H7 (cell line): ENCODE measurements at regions not wholly inside any gene's neighbourhood (a gene's known extent, or its start where the extent isn't known, plus 50 kb on each side); places are given as distances from the start of the nearest gene placed in this dataset.

Experiments used
- DNase-seq: peaks from one replicate; pipeline ENCODE4 v3.0.0; 2012
- H3K27me3 ChIP-seq: 2 replicates; pipeline ENCODE4 v1.6.0; 2011; ENCODE audit warnings: mild to moderate bottlenecking, low read length; ENCODE audit not compliant: control insufficient read depth, insufficient read depth
- H3K36me3 ChIP-seq: replicated peaks from 2 replicates; pipeline ENCODE4 v1.5.1; 2011; ENCODE audit warnings: low read length; ENCODE audit not compliant: control insufficient read depth, insufficient read depth
- H3K4me3 ChIP-seq: 2 replicates; pipeline ENCODE4 v1.5.1; 2011; ENCODE audit warnings: low read depth, mild to moderate bottlenecking, control low read depth, low read length, moderate library complexity; ENCODE audit not compliant: insufficient read depth

- Histone ChIP-seq H3K4me3 (no peak overlapping the region), H3K36me3 (no peaks in the 10 kb centered on the region), H3K27me3 (no peaks in the 10 kb centered on the region)
- no peak for DNase-seq
These were observed 440.7 kb downstream of the MTX2 start for GRCh38 chr2:176709991-176710390.

- Histone ChIP-seq H3K27me3 (no peaks in the 10 kb centered on the region), H3K4me3 (no peak overlapping the region), H3K36me3 (no peaks in the 10 kb centered on the region)
- no peak for DNase-seq
These were observed 441.5 kb downstream of the MTX2 start for GRCh38 chr2:176710657-176711186.

- Histone ChIP-seq H3K36me3 (no peaks in the 10 kb centered on the region), H3K27me3 (no peaks in the 10 kb centered on the region), H3K4me3 (no peak overlapping the region)
- DNase-seq = no peak
These were observed 456.8 kb downstream of the MTX2 start for GRCh38 chr2:176725873-176726645.

- Histone ChIP-seq H3K27me3 (no peaks in the 10 kb centered on the region), H3K4me3 (no peak overlapping the region)
- DNase-seq = no peak
These were observed 458.5 kb downstream of the MTX2 start for GRCh38 chr2:176727696-176728095.

GRCh38 chr2:176729706-176730569, 460.7 kb downstream of the MTX2 start:
- Histone ChIP-seq H3K4me3 (no peak overlapping the region), H3K27me3 (no peaks in the 10 kb centered on the region), H3K36me3 (no peaks in the 10 kb centered on the region)
- no peak for DNase-seq

More at GRCh38 chr2:176727696-176728095, 458.5 kb downstream of the MTX2 start:
- H3K36me3 ChIP-seq = no peaks in the 10 kb centered on the region

- Histone ChIP-seq H3K27me3 (no peaks in the 10 kb centered on the region), H3K36me3 (no peaks in the 10 kb centered on the region), H3K4me3 (no peak overlapping the region)
- no peak for DNase-seq
These were observed 463.5 kb downstream of the MTX2 start for GRCh38 chr2:176732780-176733179.

GRCh38 chr2:176733698-176734430, 464.6 kb downstream of the MTX2 start:
- no peaks in the 10 kb centered on the region for H3K27me3 ChIP-seq
- no peak for DNase-seq
- no peak overlapping the region for H3K4me3 ChIP-seq
- no peaks in the 10 kb centered on the region for H3K36me3 ChIP-seq

- Histone ChIP-seq H3K36me3 (no peaks in the 10 kb centered on the region), H3K27me3 (no peaks in the 10 kb centered on the region), H3K4me3 (no peak overlapping the region)
- DNase-seq = no peak
These were observed 465.6 kb downstream of the MTX2 start for GRCh38 chr2:176734868-176735267.

- H3K4me3 ChIP-seq = no peak overlapping the region
These were observed 470.3 kb upstream of the HNRNPA3 start for GRCh38 chr2:176742271-176742670.

GRCh38 chr2:176743671-176744070, 468.9 kb upstream of the HNRNPA3 start:
- H3K4me3 ChIP-seq = no peak overlapping the region
- no peaks in the 10 kb centered on the region for H3K36me3 ChIP-seq
- no peak for DNase-seq
- no peaks in the 10 kb centered on the region for H3K27me3 ChIP-seq

More at GRCh38 chr2:176742271-176742670, 470.3 kb upstream of the HNRNPA3 start:
- no peaks in the 10 kb centered on the region for H3K27me3 ChIP-seq
- DNase-seq = no peak
- H3K36me3 ChIP-seq = no peaks in the 10 kb centered on the region

- H3K27me3 ChIP-seq = no peaks in the 10 kb centered on the region
- no peaks in the 10 kb centered on the region for H3K36me3 ChIP-seq
These were observed 468.4 kb upstream of the HNRNPA3 start for GRCh38 chr2:176744146-176744545.

GRCh38 chr2:176745543-176746200, 466.9 kb upstream of the HNRNPA3 start:
- H3K4me3 ChIP-seq = no peak overlapping the region

More at GRCh38 chr2:176744146-176744545, 468.4 kb upstream of the HNRNPA3 start:
- no peak overlapping the region for H3K4me3 ChIP-seq
- DNase-seq = no peak

GRCh38 chr2:176746411-176746810, 466.2 kb upstream of the HNRNPA3 start:
- Histone ChIP-seq H3K4me3 (no peak overlapping the region), H3K27me3 (no peaks in the 10 kb centered on the region), H3K36me3 (no peaks in the 10 kb centered on the region)
- no peak for DNase-seq

More at GRCh38 chr2:176745543-176746200, 466.9 kb upstream of the HNRNPA3 start:
- Histone ChIP-seq H3K27me3 (no peaks in the 10 kb centered on the region), H3K36me3 (no peaks in the 10 kb centered on the region)
- DNase-seq = no peak

GRCh38 chr2:176747506-176747905, 465.1 kb upstream of the HNRNPA3 start:
- no peak overlapping the region for H3K4me3 ChIP-seq
- no peaks in the 10 kb centered on the region for H3K36me3 ChIP-seq
- no peak for DNase-seq
- no peaks in the 10 kb centered on the region for H3K27me3 ChIP-seq
